HG02571 (cell line): ENCODE measurements at regions not wholly inside any gene's neighbourhood (a gene's known extent, or its start where the extent isn't known, plus 50 kb on each side); places are given as distances from the start of the nearest gene placed in this dataset.

Source experiments
- ATAC-seq: cut with Tn5 transposase; IDR thresholded peaks from one replicate; pipeline ENCODE4 v1.9.1; 2021; ENCODE audit warnings: mild to moderate bottlenecking, moderate library complexity; ENCODE audit not compliant: unreplicated experiment

DNA sequence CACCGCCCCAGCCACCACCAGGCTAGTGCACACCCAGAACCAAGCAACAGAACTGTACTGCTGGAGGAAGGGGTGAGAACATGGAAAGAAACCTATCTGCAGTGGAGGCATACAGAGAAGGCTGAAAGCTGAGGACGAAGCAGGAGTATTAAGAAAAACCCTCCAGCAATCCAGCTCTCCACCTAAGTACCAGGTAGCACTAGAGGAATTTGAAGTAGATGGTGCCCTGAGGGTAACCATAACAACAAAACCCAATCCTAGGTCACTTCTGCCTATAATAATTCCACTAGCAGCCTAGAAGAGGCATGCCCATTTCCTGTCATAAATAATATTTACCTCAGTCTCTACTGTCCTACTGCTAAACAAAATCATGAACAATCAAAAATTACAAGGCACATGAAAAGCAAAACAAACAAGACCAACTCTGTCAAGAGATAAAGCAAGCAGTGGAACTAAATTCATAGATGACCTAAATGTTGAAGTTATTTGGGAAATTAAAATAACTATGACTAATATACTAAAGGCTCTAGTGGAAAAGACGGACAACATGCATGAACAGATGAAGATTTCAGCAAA is 51.1 kb downstream of the HYCC1 start:
- no peak for ATAC-seq

GRCh38 chr7:22958742-22959141 is 55.2 kb downstream of the HYCC1 start:
- ATAC-seq = no peak

GRCh38 chr7:22954251-22954650 is 59.7 kb downstream of the HYCC1 start:
- no peak for ATAC-seq

- no peak for ATAC-seq
Observed at GRCh38 chr7:22952306-22953015, 61.5 kb downstream of the HYCC1 start.

DNA sequence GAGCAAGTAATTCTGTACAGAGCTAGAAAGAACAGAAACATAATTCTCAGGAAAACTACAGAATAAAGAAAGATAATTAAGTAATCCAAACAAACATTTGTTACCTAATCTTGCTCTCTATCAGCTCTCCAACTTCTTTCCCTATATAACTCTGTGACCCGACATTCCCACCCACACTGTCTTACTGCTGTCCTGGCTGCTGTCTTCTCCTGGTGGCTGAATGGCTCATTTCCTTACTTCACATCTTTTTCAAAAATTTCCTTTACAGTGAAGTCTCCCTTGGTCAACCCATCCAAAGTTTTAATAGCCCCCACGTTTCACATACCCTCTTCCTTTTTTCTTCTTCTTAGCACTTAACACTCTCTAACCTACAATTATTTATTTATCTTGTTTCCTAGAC is 64.0 kb downstream of the HYCC1 start:
- no peak for ATAC-seq

GRCh38 chr7:22949221-22949620 is 64.7 kb downstream of the HYCC1 start:
- ATAC-seq = no peak

- ATAC-seq = no peak
Observed at GRCh38 chr7:22948770-22949169, 65.2 kb downstream of the HYCC1 start.

- ATAC-seq = no peak
Observed at GRCh38 chr7:22945584-22945983, 68.3 kb downstream of the HYCC1 start.

DNA sequence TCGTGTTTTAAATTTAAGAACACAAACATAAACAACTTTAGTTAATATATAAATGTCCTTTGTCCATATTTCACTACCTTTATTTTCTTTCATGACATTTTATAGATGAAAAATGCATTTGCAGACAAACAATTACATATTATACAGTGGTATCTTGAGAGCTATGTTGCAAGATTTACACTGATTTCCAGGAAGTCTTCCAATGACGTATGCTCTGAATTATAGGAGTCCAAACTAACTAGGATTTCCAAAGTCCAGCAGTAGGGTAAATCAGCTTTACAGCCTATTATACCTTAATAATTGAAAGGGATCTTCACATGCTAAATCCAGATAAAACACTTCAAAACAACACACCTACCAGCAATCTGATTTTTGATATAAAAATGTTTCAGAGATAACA is 69.4 kb downstream of the HYCC1 start:
- ATAC-seq = no peak

DNA sequence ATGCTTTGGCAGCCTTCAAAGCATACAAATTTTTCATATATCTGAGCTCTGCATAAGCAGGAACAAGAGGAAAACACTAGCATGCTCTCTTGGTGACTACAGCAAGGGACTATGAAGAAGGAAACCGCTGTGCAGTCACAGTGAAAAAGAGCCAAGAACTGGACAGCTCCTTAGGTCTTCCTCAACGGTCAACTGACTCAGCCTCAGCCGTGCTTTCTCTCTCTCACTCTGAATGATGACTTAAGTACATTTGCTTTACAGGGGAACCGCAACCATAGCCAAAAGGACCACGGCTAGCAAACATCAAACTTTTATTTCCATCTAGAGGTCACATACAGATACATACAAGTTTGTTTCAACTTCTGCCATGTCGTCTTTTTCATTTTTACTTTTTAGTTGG is 69.9 kb downstream of the HYCC1 start:
- no peak for ATAC-seq

DNA sequence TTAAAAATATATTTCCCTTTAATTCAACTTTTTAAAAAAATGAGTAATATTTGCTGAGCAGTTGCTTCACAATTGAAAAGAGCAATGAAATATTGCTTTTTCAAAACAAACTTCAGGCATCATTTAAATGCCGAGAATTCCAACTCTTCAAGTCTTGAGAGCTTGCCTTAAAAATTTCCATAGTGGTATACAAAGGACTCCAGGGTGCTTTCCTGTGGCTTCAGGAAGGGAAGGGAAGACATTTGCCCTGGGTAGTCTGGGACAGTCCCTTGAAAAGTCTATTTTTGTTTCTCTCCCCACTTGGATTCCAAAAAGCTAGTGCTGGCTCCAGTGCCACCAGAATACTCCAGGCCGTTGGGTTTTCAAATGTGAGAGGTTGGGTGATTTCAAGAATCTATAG is 71.7 kb downstream of the HYCC1 start:
- no peak for ATAC-seq

GRCh38 chr7:22939842-22940241 is 74.1 kb downstream of the HYCC1 start:
- no peak for ATAC-seq

DNA sequence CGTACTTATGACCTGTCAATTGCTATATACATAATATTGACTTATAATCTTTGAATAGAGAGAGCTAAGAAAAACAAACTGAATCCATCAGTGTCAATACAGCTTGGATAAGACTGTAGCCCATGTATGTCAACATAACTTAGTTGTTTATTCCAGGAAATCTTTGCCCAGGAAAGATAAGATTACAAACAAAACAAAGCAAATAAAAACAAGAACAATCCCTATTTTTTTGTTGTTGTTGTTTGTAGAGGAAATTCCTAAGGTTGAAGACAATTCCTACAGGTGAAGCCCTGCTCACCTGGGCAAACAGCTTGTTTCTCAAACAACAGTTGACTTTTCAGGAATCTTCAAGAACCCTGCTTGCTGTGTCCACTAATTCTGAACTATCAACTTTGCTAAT is 76.0 kb downstream of the HYCC1 start:
- ATAC-seq = no peak

DNA sequence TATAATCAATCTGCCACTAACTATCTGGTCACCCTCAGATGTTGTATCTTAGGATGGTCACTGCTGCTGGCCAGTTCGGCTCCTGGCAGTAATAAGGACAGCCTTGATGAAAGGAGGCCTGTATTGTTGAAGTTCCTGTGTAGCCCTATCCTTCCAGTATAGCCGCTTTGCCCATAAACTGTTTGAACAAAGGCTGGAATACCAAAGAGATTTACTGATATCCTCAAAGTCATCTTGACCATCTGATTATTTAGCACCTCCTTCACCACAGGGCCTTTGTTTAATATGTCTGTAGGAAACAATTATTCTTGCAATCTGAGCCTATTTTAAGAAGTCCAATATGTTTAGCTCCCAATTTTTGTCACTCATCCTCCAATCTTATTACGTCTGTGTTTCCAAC is 77.7 kb downstream of the HYCC1 start:
- ATAC-seq = no peak

- ATAC-seq = no peak
Observed at GRCh38 chr7:22935269-22935668, 78.7 kb downstream of the HYCC1 start.

DNA sequence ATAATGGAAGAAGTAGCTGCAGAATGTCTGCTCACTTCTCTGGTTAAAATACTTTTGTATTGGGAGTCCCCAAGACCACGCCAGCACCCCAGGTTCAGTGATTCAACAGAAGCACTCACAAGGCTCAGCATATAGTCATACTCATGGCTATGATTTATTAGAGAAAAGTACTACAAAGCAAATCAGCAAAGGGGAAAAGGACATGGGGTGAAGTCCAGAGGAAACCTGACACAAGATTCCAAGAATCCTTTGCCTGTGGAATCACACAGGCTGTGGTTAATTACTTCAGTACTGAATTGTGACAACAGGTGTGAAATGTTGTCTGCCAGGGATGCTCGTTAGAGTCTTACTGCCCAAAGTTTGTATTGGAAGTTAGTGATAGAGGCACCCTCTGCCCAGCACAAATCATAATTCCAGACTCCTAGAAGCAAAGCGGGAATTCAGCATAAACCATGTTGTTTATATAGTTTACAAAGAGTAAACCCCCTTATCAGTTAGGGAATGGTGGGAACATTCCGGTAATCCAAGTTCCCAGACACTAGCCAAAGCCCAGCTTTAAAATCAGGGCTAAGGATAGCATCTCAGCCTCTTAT is 79.4 kb downstream of the HYCC1 start:
- ATAC-seq = no peak

- ATAC-seq = no peak
Observed at GRCh38 chr7:22934023-22934422, 79.9 kb downstream of the HYCC1 start.

DNA sequence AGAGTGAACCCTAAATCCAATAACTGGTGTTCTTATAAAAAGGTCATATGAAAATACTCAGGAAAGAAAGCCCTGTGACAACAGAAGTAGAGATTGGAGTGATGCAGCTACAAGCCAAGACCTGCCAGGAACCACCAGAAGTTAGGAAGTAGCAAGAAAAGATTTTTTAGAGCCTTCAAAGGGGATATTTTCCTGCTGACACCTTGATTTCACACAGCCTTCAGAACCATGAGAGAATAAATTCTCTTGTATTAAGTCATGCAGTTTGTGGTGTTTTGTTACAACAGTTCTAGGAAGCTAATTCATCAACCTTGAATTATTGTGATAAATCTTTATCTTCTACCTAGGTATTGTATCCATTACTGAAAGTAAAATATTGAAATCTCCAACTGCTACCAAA is 81.0 kb downstream of the HYCC1 start:
- no peak for ATAC-seq

DNA sequence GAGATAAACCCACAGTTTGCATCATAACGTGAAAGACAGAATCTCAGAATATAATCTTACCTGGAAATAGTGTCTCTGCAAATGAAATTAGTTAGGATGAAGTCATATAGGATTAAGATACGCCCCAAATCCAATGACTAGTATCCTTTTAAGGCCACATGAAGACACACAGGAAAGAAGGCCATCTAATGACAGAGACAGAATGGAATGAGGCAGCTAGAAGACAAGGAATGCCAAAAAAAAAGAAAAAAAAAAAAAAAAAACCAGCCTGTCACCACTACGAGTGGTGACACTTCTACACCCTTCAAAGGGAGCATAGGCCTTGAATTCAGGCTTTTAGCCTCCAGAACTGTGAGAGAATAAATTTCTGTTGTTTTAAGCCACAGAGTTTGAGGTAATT is 82.9 kb downstream of the HYCC1 start:
- ATAC-seq = no peak

- no peak for ATAC-seq
Observed at GRCh38 chr7:22922307-22922706, 91.6 kb downstream of the HYCC1 start.

GRCh38 chr7:22921386-22922086 is 92.4 kb downstream of the HYCC1 start:
- ATAC-seq = no peak

- no peak for ATAC-seq
Observed at GRCh38 chr7:22920672-22921071, 93.3 kb downstream of the HYCC1 start.
